Gastroesophageal sphincter (tissue), 3 donors: ENCODE measurements at regions not wholly inside any gene's neighbourhood (a gene's known extent, or its start where the extent isn't known, plus 50 kb on each side); places are given as distances from the start of the nearest gene placed in this dataset.
"Not testable (repeated sequence)": the region's sequence is repeated elsewhere in the genome, so short reads cannot be mapped to it uniquely, and the experiment has no call there.

Experiments used
- EP300 ChIP-seq: sonication (generic); formaldehyde crosslinking; IDR thresholded peaks from one replicate; pipeline ENCODE4 v1.6.1; 2017; ENCODE audit warnings: antibody characterized with exemption, mild to moderate bottlenecking
- POLR2A ChIP-seq, 2 donors: fragments of 450-650 bp; IDR thresholded peaks; one replicate each; pipeline ENCODE4 v1.6.1; 2017; ENCODE audit warnings: antibody characterized with exemption in 2 of 2, mild to moderate bottlenecking in 2 of 2, moderate library complexity in 1 of 2
- TF ChIP-seq, protein P1 (sequence below), 4 experiments: fragments of 200-600 bp in 2 of 4; fragments of 450-650 bp in 2 of 4; sonication (generic) in 1 of 4; IDR thresholded peaks; one replicate each; pipeline ENCODE4 v1.5.1; 2017 to 2019; ENCODE audit warnings: antibody characterized with exemption in 4 of 4, mild to moderate bottlenecking in 2 of 4, moderate library complexity in 2 of 4

DNA sequence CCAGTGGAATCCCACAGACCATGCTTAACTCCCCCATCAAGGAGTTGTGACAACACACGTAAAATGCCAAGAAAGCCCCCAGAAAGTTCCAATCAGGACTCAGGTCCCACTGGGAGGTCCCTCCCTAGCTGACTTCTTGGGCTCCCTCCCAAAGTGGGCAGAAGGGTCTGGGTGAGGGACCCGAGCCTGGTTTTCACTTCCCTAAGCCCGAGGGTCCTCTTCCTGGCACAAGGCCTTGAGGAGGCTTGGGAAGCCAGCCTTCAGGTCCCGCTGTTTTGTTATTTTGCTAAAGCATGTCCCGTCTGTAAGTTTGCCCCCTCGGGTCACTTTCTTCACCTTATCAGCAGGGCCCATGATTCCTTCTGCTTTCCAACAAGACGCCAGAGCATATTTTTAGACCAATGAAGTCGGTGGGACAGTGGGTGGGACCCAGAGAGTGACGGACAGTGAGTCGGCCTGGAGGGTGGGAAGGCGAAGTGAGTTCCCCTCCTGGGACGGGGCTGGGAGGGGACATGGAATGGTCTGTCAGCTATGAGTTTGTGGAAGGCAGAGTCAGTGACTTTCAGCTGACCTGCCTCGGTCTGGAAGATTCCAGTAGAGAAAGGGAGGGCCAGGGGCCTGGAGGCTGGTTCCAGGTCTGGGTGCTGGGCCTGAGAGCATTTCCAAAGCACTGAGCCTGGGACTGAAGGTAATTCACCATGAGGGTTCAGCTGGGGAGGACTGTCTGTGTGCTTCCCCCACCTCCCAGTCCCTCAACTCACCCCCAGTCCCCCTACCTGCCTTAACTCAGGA lies 261.3 kb downstream of the GOLGA6L6 start:
- TF ChIP-seq, protein P1, sequence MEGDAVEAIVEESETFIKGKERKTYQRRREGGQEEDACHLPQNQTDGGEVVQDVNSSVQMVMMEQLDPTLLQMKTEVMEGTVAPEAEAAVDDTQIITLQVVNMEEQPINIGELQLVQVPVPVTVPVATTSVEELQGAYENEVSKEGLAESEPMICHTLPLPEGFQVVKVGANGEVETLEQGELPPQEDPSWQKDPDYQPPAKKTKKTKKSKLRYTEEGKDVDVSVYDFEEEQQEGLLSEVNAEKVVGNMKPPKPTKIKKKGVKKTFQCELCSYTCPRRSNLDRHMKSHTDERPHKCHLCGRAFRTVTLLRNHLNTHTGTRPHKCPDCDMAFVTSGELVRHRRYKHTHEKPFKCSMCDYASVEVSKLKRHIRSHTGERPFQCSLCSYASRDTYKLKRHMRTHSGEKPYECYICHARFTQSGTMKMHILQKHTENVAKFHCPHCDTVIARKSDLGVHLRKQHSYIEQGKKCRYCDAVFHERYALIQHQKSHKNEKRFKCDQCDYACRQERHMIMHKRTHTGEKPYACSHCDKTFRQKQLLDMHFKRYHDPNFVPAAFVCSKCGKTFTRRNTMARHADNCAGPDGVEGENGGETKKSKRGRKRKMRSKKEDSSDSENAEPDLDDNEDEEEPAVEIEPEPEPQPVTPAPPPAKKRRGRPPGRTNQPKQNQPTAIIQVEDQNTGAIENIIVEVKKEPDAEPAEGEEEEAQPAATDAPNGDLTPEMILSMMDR (IDR thresholded peaks at IDR 0.05) = not testable (repeated sequence)
- not testable (repeated sequence) for TF ChIP-seq POLR2A (IDR thresholded peaks at IDR 0.05); EP300
